Fibroblast of peridontal ligament (primary cell): ENCODE measurements at regions not wholly inside any gene's neighbourhood (a gene's known extent, or its start where the extent isn't known, plus 50 kb on each side); places are given as distances from the start of the nearest gene placed in this dataset.

ENCODE experiments used
- DNase-seq: peaks from one replicate; pipeline ENCODE4 v3.0.0-alpha.2; 2010; ENCODE audit errors: extremely low read depth

GRCh38 chr20:12276011-12276673 lies 358.4 kb downstream of the BTBD3 start:
- DNase-seq: no peak

- DNase-seq: no peak
Measured at GRCh38 chr20:12287575-12287974, 369.9 kb downstream of the BTBD3 start.

DNA sequence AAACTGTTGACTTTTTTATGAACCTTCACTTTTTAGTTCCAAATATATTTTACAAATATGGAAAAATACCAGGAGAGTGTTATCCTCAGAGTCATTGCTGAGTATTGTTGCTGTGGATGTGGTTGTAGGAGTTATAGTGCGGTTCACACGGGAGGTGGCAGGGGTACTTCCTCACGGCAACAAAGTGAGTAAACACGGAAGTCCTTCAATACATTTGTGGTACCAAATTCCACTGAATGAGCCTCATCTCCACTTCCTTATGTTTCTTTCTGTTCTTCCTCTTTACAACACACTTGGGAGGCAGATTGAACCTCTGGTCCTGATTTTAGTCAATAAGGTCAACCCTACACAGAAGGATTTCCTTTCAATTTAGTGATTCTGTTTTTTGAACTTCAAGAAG lies 371.8 kb downstream of the BTBD3 start:
- no peak for DNase-seq

- DNase-seq: no peak
Measured at GRCh38 chr20:12291386-12291785, 373.7 kb downstream of the BTBD3 start.

DNA sequence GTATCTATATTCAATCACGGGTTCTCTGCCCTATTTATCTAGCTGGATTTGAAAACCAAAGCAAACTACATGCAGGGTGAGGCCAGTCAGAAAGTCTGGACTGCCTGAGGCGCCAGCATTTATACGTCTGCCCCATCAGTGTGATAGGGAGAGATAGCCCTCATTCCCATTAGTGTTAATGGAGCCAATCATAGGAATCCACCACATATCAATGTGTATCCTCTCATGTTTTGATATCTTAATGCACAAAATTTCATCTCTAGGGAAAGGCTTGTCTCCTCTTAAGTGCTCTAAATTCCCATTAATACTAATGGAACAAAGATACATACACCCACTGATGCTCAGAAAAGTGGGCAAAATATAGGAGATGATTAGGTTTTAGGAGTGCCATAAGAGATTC lies 376.2 kb downstream of the BTBD3 start:
- no peak for DNase-seq

GRCh38 chr20:12294678-12295077 lies 377.0 kb downstream of the BTBD3 start:
- no peak for DNase-seq

DNA sequence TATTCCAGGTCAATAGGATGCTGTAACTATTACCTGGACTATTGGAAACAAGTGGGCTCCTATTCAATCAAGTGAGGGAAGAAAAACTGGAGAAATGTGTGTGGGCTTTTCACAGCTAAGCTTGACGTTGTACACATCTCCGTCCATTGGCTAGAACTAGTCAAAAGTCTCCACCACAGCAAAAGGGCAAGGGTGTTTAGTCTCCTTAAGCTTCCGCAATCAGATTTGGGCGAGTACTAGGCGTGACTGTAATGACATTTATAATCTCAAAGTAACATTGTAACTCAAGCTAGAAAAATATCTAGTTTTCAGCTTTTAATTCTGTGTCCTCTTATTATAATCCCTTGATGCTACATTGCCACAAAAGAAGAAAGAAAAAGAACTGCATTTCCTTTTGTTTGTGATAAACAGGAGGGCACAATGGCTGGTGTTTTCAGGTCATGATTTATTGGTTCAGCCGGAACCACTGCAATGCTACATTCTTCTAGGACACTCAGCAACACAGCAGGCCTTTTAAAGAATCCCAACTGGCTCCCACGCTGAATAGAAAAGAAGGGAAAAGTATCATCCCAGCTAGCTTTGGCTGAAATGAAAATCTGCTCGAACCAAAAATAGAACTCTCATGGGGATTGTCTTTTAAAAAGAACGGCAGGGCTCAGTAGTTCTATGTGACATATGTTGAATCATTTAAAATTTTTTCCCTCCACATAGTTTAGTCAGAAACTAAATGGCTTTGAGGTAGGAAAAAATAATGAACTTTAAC lies 387.7 kb downstream of the BTBD3 start:
- DNase-seq: no peak

- DNase-seq: no peak
Measured at GRCh38 chr20:12306107-12306506, 388.4 kb downstream of the BTBD3 start.

DNA sequence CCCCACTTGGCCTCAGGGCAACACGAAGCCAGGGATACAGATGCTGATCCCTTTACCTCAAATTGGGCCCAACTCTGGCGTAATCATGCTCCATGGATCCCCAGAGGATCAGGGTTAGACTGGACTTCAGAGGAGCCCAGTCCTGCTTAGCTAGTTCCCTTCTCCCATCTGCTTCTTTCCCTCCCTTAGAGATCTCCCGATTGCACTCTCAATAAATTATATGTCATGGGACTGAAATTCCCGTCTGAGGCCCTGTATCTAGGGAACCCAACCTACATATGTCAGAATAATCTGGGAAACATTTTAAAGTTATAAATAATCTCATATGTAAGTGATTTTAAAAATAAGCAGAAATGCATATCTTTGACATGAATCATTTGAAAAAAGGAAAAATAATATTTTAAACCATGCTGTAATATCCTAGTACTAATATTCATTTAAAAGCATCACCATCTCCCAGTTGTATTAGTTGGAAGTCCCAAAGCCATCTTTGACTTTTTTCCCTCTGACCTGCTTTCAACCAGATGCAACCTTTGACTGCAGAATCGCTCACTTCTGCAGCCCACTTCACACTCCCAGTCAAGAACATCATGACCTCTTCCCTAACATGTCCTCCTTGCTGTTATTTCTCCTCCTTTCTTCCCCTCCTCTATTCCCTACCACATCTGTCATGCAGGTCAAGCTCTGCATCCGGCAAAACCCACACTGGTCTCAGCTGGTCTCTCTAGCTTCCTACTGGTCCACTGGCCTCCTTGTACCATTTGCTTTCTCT lies 393.6 kb downstream of the BTBD3 start:
- DNase-seq: no peak

DNA sequence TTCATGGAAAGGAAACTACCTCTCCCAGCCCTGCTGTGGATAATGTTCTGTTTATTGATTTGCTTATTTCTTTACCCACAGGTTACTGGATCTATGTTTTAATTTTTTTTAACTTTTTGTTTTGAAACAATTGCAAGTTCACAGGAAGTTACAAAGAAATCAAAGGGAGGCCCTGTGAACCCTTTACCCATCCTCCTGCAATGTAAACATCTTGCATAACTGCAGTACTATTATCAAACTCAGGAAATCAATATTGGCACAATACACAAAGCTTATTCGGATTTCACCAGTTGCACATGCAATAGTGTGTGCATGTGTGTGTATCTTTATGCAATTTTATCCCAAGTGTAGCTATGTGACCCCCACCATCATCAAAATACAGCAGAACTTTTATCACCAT lies 398.0 kb downstream of the BTBD3 start:
- no peak for DNase-seq

- no peak for DNase-seq
Measured at GRCh38 chr20:12316794-12317193, 399.1 kb downstream of the BTBD3 start.

DNA sequence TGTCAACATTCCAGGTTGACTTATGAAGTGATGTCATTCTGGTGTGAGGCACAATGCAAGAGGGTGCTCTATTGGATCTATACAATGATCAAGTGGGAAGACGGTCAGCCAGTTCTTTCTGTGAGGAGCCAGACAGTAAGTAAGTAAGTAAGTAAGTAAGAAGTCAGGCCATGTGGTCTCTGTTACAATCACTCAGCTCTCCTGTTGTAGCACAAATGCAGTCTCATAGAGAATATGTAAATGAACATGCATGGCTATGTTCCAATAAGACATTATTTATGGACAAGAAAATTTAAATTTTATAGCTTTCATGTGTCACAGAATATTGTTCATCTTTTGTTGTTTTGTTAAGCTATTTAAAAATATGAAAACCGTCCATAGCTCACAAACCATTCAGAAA lies 399.7 kb downstream of the BTBD3 start:
- DNase-seq: no peak

GRCh38 chr20:12318043-12318442 lies 400.4 kb downstream of the BTBD3 start:
- no peak for DNase-seq

- DNase-seq: no peak
Measured at GRCh38 chr20:12321736-12322135, 404.0 kb downstream of the BTBD3 start.

DNA sequence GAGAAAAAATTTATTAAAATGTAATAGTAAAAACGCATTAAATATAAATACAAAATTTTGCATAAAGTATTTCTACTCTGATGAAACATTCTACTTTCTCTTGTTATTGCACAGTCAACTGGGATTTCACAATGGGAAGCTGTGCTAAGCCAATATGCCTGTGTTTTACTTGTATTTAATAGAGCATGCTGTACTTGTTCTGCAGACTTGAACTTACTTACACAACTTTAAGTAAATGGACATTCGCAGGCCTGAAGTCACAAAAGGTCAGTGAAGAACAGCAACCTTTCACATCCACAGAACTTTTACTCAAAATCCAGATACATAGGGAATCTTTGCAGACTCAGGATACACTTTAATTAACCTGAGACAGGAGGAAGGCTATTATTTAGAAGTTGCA lies 409.5 kb downstream of the BTBD3 start:
- DNase-seq: no peak

- DNase-seq: no peak
Measured at GRCh38 chr20:12331236-12331635, 413.5 kb downstream of the BTBD3 start.

DNA sequence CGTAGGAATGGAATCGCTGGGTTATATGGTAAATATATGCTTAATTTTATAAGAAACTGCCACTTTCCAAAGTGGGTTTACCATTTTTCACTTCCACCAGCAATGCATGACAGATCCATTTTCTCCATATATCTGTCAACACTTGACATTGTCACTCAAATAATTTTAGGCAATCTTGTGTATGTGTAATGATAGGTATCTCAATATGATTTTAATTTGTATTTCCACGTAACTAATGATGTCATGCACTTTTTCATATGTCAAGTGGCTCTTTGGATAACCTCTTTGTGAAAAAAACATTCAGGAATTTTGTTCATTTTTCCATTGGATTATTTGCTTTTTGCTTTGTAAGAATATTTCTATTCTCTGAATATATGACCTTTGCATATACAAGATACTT lies 419.9 kb downstream of the BTBD3 start:
- no peak for DNase-seq

DNA sequence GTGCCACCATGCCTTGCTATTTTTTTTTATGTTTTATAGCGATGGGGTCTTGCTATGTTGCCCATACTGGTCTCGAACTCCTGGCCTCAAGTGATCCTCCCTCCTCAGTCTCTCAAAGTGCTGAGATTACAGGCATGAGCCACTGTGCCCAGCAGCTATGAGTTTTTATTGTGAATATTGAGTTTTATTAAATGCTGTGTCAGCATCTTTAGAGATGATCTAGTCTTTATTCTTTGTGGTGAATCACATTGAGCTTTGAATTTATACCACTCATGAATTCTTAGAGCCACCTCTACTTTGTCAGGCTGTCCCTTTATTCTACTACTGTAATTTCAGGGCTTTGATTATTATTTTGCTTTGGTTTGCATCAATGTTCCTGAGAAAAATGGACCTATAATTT lies 428.3 kb downstream of the BTBD3 start:
- no peak for DNase-seq

DNA sequence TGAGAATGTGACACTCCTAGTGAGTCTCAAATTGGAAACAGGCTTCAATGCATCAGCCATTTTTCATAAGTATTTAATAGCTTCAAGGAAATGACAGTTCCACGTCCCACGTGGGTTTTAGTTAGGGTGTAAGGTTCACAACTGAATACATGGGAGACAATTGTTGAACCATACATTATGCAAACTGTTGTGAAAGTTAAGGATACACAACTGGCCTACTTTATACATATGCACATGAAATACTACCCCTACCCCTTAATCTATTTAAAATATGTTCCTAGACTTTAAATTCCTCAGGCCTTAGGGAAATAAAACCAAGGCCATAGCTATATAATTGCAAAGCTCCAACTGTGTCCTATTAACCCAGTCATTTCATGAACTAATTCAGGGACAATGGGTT lies 436.1 kb downstream of the BTBD3 start:
- no peak for DNase-seq

- DNase-seq: no peak
Measured at GRCh38 chr20:12354725-12355124, 437.0 kb downstream of the BTBD3 start.

GRCh38 chr20:12355185-12355584 lies 437.5 kb downstream of the BTBD3 start:
- no peak for DNase-seq

DNA sequence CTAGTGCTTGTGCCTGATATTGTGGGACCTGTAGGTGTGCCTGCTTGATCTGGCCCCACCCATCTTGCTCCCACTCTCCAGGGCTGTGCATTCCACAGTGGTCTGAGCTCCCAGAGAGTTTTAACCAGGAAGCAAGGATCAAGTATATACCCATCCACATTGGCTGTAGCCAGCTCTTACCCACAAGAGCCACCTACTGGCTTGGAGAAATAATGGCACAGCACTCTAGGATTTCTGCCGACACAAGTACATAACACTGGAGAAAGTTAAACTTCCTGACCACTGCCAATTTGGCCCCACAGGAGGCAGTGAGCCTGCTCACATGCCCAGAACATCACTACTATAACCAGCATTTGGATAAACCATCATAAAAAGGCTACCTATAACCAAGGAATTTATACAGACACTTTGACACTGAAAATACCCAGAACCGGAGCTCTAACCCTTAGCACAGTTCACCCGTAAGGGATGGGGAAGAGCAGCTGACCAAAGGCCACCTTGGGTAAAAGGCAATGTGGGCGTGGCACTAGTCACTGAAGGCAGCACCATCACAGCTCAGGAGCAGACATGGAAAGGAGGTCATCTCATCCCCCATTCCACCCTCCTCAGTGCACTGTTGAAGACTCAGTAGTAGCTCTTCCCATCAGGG lies 440.4 kb downstream of the BTBD3 start:
- no peak for DNase-seq
